Activated naive CD8-positive, alpha-beta T cell treated with anti-CD3 and anti-CD28 coated beads, Interleukin-2, amount 50 U/mL, for 16 hours (primary cell): ENCODE measurements at regions not wholly inside any gene's neighbourhood (a gene's known extent, or its start where the extent isn't known, plus 50 kb on each side); places are given as distances from the start of the nearest gene placed in this dataset.

Experiments
- DNase-seq: peaks from one replicate; pipeline ENCODE4 v3.0.0-alpha.2; 2020; ENCODE audit warnings: low read depth, low spot score

DNA sequence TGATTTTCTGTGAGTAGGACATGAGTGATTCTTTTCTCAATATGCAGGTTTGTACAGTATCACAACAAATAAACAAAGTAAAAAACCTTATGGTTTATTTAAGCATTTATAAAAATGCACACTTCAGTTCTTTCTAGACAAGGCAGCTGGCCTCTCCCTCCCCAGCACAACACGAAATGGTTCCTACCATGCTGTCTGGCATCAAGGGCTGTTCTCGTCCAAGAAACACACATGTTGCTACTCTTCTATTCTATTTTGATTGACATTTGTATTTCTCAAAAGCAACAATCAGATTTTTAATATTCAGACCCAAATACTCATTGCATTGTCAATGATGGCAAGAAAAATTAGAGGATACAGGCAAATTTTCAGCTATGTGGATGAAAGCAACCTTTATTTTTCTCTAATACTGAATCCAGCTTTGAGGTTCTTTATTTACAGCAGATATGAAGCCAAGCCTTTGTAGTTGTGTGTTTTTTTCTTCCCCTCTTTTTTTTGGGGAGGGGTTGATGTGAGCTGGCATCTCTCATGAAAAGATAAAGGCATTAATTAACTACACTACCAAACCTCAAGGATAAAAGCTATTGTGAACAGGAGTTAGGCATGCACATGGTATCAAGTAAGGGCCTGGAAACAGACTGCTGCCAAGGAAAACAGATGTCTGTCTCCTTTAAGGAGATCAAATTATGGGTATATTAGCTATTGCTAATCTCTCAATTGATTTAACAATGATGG lies 96.4 kb upstream of the PREP start:
- DNase-seq, result no peak

- DNase-seq, result no peak
Measured at GRCh38 chr6:105497549-105497948, 94.7 kb upstream of the PREP start.

- DNase-seq, result no peak
Measured at GRCh38 chr6:105495515-105495914, 92.6 kb upstream of the PREP start.

DNA sequence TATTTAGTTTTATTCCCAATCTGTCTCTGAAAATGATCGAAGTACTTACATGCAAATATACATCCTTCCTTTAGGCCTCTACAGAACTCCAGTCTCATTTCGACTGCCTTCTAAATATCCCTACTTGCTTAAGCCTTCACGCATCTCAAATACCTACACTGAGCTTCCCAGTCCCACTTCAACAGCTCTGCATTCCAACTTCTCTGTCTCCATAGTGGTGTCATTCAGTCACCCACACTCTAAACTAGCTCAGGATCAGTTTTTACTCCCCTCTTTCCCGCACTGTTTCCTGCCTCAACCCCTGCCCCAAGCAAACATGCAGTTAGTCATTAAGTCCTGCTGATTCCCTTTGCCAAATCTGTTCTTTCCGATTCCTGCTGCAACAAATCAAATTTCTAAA lies 91.8 kb upstream of the PREP start:
- no peak for DNase-seq

DNA sequence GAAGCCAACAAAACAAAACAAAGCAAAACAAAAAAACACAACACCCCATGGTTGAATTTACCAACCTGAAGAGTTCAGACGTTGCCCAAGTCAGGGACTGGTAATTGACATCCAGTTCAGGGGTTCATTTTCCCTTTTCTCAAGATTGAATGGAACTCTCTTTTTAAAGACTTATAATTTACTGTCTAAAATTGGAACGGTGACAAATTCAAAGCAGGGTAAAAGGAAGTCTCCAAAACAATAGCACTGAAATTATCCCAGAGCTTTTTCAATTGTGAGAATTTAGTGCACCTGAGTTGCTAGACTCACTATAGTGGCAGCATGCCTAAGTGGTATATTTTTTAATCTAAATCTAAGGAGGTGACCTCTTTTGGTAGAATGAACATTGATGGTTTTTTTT lies 90.9 kb upstream of the PREP start:
- no peak for DNase-seq

- no peak for DNase-seq
Measured at GRCh38 chr6:105492706-105493673, 90.1 kb upstream of the PREP start.

- DNase-seq, result no peak
Measured at GRCh38 chr6:105489216-105489530, 86.3 kb upstream of the PREP start.

DNA sequence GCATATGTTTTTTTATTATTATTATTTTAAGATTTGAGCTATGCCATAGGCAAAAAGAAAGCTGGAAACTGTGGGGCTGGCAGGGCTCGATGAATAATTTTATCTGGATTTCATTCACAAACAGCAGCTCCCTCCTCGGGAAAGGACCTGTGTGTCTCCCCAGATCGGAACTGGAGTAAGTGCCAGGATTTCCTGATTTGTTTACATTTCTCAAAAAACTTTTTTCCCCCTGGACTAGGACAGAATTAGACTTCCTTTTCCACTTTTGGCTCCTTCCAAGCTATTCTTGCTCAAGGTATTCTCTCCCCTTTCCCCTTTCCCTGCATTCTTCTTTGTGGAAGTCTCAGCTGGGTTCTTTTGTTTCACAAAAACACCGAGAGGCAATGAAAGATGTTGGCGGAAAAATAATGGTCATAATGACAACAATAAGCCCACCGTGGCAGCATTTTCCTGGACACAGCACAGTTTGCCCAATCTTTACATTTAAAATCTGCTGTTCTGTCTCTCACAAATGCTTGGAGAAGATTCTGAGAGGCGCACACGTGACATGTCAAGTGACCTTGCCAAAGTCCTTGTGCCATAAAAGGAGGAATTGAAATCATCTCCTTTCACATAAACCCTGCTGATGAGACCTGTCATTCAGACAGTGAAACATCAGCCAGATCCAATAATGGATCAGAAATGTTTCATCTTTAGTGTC lies 85.8 kb upstream of the PREP start:
- DNase-seq, result no peak

GRCh38 chr6:105487040-105487790 lies 84.3 kb upstream of the PREP start:
- DNase-seq, result no peak

GRCh38 chr6:105485456-105485855 lies 82.6 kb upstream of the PREP start:
- DNase-seq, result no peak

DNA sequence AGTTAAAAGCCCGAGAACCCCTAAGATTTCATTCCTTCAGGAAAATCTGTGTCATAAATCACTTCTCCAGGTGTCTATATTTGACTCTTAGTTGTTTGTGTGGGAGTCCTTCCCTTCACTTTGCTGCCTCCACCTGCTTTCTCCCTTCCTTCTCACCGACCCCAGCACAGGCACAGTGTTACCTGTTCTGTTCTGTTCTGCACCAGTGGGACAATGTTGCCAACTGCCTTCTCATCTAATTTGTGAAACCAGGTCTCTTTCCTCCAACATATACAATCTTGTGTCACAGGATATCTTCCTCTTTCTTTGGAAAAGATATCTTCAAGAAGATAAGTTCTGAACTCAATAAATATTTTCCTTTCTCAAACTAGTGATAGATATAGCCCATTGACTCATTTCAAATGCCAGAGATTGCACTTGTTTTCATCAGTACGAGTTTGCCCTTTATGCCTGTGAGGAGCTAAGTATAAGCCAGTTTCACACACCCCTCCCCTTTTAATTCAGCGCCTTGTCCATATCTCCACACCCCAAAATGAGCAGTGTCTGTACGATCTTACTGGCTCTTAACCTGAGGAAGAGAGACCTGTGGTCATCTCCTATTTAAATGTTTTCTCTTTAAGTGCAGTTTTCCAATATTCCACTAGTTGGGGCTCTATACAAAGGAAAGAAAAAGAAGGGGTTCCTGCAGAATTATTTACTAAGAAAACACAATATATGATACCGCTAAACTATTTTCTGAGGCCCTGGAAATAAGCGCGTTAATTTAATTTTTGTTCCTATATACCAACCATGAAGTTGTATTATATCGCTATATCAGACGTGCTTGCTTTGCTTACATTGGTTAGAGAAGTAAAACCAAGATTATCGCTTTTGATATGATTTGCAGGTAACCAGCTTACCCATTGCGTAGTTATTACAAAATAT lies 81.6 kb upstream of the PREP start:
- no peak for DNase-seq

DNA sequence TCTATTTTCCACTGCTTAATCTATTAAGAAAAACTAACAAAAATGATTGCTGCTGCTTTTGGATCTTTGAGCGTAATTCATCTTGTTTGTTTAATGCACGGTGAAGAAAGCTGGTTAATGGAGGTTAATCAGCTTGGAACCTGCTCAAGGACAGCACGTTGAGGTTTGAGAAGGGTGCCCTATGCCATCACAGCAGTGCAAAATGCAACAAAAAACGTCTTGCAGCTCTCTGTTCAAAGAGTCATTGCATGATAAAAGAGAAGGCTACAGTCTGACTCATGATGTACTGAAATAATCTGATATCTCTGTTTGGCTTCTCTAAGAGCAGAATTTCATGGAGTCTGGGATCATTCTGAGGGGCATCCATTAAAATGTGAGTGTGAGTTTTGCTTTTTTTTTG lies 80.6 kb upstream of the PREP start:
- DNase-seq, result no peak

GRCh38 chr6:105482921-105483320 lies 80.0 kb upstream of the PREP start:
- no peak for DNase-seq

DNA sequence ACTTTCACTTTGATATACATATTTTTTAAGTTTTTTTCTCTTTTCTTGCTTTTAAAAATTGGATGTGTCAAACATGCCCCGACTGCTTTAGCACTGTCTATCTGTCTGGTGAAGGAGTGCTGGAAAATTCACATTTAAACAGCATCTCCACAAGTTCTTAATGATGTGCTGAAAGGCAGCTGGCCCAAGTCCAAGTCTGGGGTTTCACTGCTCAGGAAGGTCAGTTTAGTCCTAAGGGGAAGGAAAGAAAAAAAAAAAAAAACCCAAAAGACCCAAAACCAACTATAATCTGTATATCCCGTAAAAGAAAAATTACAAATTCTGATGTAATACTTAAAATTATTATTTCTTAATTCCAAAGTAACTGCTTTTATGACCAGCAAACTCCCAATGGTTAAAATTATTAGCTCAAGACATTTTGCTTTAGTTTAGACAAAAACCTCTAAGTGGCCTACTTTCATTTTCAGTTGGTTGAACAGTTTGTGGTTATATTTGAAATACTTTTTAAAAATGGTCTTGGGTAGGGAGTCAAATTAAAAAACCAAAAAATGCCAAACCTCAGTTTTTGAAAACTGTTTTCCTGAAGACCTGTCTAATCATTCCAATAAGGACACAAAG lies 79.5 kb upstream of the PREP start:
- DNase-seq, result no peak

DNA sequence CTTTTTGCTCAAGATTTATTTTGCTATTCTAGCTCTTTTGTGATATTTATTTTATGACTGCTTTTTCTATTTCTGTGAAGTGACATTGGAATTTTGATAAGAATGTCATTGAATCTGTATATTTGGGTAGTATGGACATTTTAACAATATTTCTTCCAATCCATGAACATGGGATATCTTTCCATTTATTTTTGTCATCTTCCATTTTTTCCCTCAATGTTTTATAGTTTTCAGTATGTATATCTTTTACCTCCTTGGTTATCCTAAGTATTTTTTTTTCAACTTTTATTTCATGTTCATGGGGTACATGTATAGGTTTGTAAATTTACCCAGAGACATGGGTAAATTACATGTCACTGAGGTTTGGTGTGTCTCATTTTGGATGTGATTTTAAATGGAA lies 74.1 kb upstream of the PREP start:
- no peak for DNase-seq

- DNase-seq, result no peak
Measured at GRCh38 chr6:105474234-105474633, 71.4 kb upstream of the PREP start.

GRCh38 chr6:105469946-105470345 lies 67.1 kb upstream of the PREP start:
- DNase-seq, result no peak

DNA sequence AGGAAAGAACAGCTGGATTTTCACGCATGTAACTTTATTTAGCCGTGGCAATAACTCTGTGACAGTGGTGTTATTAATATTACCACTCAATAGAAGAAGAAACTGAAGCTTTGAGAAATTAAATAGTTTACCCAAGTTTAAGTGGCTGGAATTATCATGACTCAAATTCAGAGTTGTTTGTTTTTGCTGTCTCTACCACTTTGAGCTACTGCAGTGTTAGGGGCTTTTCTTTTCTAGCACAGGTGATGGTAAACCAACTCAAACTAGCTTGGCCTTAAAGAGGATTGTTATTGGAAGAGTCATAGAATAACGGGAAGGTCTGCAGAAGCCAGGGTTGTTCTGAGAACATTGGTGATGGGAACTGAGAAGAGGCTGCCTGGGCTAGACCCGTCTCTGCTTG lies 66.0 kb upstream of the PREP start:
- DNase-seq, result no peak

DNA sequence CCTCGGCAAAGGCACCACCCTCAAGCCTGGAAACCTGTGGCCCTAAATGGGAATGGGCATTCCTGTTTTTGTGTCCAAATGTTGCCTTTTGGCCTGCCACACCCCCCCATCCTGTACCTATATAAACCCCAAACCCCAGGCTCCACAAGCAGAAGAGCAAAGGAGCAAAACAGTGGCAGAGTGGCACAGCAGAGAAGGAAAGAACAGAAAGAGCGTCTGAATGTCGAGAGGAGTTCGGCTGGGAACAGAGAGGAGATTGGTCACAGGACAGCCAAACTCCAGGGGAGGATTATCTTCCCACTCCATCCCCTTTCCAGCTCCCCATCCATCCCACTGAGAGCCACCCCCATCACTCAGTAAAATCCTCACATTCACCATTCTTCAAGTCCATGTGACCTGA lies 58.0 kb upstream of the PREP start:
- no peak for DNase-seq

GRCh38 chr6:105459864-105460263 lies 57.0 kb upstream of the PREP start:
- no peak for DNase-seq
